Activated CD4-positive, CD25-positive, alpha-beta regulatory T cell (primary cell): ENCODE measurements at regions not wholly inside any gene's neighbourhood (a gene's known extent, or its start where the extent isn't known, plus 50 kb on each side); places are given as distances from the start of the nearest gene placed in this dataset.

ENCODE experiments used
- DNase-seq, 4 experiments: peaks; one replicate each; lab custom pipeline; 2025; lab: John Stamatoyannopoulos, UW

DNA sequence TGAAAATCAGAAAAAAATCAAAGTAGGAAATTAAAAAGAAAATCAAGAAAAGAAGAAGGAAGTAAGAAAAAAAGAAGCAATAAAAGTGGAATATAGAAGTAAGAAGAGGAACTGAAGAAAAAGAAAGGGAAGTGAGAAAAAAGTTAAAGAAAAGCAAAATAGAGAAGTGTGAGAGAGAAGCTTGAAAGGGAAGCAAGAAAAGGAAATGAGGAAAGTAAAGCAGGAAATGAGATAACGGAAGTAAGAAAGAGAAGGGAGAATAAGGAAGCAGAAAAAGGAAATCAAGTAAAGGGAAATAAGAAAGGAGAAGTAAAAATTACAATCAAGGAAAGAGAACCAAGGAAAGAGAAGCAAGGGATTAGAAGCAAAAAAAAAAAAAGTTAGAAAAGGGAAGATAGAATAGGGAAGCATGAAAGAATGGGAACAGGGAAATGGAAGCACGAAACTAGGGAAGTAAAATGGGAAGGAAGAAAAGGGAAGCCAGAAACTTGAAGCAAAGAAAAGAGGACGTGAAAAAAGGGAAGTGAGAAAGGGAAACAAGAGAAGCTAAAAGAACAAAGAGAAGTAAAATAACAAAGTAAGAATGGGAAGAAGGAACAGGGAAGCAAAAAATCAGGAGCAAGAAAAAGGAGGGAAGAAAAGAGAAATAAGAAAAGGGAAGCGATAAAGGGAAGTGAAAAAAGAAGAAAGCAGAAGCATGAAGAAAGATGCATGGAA is 243.3 kb upstream of the NCKAP5 start:
- DNase-seq, result no peak

GRCh38 chr2:133812826-133813617 is 244.8 kb upstream of the NCKAP5 start:
- DNase-seq, result no peak

GRCh38 chr2:133814890-133815289 is 246.6 kb upstream of the NCKAP5 start:
- DNase-seq, result no peak

DNA sequence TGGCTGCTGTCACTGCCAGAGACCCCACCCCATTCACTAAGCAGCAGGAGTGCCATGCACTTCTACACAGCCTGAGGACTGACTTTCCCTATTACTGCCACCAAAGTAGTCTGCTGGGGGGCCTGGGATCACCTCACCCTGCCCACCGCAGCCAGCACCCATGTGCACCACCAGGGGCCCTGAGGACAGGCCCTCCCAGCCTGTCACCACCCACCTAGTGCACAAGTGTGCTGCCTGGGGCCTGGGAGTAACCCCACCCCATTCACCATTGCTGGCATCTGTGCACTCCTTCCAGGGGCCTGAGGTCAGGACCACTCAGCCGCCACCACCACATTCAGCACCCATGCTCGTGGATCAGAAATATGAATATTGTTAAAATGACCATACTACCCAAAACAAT is 247.8 kb upstream of the NCKAP5 start:
- DNase-seq, result no peak

DNA sequence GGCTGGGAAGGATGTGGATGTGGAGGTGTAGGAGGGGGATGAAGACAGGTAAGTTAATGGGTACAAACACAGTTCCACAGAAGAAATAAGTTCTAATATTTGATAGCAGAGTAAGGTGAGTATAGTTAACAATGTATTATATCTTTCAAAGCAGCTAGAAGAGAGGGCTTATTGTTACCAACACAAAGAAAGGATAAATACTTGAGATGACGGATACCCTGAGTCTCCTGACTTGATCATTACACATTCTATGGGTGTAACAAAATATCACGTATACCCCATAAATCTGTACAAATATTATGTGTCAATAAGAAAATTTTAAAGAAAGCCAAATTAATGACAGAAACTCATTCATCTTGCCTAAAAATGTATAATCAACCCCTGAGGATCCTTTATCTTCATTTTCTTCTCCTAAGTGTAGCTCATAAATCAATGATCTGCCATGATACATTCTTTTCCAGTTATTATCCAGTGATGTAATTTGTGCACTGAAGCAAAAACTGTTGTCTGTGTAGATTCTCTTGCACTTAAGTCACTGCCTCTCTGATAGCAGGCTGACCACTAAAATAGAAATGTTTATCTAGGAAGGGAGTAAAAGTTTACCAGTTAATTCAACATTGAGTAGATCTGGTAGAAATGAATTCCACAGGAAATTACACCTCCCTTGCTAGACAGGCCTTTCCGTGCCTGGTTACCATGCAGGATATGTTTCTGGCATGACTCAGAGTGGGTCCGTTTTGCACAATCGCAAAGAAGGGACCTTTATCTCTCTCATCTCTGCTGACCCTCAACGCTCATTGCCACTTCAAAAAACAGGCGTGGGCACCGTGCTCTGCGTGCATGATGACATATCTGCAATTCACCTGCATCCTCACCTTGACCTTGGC is 249.7 kb upstream of the NCKAP5 start:
- no peak for DNase-seq

- DNase-seq, result no peak
Observed at GRCh38 chr2:133818661-133819060, 250.4 kb upstream of the NCKAP5 start.

- DNase-seq, result no peak
Observed at GRCh38 chr2:133819906-133820305, 251.6 kb upstream of the NCKAP5 start.

GRCh38 chr2:133821107-133821760 is 253.0 kb upstream of the NCKAP5 start:
- DNase-seq, result no peak

GRCh38 chr2:133822517-133823225 is 254.4 kb upstream of the NCKAP5 start:
- DNase-seq, result no peak

- no peak for DNase-seq
Observed at GRCh38 chr2:133823226-133823550, 254.9 kb upstream of the NCKAP5 start.

- DNase-seq, result no peak
Observed at GRCh38 chr2:133824869-133825268, 256.6 kb upstream of the NCKAP5 start.

- no peak for DNase-seq
Observed at GRCh38 chr2:133825778-133826177, 257.5 kb upstream of the NCKAP5 start.

DNA sequence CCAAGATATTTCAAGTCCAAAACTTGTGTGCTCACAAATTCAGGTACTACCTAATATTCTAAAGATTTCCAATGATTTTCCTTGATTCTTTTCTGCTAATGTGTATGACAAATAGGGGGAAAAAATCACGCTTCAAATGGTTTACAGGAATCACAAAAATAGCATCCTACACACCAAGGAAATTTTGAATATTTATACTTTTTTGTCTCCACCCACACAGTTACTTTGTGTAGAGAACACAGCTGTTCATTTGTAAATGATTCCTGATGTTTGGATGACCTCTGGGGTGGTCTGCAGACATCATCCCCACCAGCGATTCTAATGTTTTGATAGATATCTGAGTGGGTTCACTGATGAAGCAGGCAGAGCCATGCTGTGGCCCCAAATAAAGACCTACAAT is 260.6 kb upstream of the NCKAP5 start:
- no peak for DNase-seq

- no peak for DNase-seq
Observed at GRCh38 chr2:133829450-133830020, 261.3 kb upstream of the NCKAP5 start.

- DNase-seq, result no peak
Observed at GRCh38 chr2:133833746-133834145, 265.5 kb upstream of the NCKAP5 start.

GRCh38 chr2:133835821-133836619 is 267.8 kb upstream of the NCKAP5 start:
- DNase-seq, result no peak

GRCh38 chr2:133836691-133837345 is 268.6 kb upstream of the NCKAP5 start:
- no peak for DNase-seq

DNA sequence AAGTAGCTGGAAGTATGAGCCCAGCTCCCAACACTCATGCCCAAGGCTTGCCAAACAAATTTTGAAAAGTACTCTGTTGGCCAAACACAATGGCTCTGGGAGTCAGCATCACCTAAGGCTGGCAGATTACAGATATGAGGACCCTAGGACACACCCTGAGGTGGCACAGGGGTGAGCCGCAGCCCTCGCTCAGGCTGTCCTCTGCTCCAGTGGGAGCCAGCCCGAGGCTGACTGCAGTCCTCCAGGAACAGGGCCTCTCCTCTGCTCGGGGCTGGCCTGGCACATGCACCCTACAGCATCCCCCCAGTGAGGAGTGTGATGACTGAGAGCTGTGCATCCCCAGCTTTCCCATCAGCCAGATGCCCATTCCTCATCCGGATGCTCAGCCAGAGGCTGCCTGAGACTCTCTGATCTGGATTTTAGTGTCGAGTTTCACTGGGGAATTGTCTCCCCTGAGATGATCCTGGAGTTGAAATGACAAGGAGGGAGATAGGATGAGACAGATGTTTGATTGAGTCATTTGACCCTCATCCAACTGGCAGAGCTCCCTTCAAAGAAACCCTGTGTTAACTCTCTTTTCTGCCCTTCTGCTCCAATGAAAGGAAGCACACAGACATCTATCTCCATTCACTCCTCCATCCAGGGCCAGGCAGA is 269.3 kb upstream of the NCKAP5 start:
- DNase-seq, result no peak

GRCh38 chr2:133838642-133839365 is 270.5 kb upstream of the NCKAP5 start:
- no peak for DNase-seq
